ENCODE measurements at regions not wholly inside any gene's neighbourhood (a gene's known extent, or its start where the extent isn't known, plus 50 kb on each side); places are given as distances from the start of the nearest gene placed in this dataset.

DNA sequence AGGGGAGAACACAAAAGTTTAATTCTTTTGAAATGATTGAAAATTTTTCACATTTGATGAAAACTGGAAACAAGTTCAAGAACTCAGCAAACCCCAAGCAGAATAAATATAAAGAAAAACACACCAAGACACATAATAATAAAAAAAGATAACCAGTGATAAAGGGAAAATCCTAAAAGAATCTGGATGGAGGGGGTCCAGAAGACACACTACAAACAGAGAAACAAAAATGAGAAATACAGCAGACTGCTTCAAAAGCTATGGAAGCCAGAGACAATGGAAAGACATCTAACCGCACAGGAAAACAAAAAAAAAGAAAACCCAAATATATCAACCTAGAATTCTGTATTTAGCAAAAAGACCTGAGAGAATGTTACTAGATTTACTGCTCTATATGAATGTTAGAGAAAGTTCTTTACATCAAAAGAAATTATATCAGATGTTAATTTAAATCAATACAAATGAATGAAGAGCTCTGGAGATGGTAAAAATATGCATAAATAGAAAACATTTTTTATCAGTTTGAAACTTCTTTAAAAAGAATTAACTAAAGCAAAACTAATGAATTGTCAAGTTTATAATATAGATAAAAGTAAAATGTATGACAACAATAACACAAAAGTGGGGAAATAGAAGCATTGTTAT is 310.7 kb upstream of the PREP start:
- TF ChIP-seq, protein P1, sequence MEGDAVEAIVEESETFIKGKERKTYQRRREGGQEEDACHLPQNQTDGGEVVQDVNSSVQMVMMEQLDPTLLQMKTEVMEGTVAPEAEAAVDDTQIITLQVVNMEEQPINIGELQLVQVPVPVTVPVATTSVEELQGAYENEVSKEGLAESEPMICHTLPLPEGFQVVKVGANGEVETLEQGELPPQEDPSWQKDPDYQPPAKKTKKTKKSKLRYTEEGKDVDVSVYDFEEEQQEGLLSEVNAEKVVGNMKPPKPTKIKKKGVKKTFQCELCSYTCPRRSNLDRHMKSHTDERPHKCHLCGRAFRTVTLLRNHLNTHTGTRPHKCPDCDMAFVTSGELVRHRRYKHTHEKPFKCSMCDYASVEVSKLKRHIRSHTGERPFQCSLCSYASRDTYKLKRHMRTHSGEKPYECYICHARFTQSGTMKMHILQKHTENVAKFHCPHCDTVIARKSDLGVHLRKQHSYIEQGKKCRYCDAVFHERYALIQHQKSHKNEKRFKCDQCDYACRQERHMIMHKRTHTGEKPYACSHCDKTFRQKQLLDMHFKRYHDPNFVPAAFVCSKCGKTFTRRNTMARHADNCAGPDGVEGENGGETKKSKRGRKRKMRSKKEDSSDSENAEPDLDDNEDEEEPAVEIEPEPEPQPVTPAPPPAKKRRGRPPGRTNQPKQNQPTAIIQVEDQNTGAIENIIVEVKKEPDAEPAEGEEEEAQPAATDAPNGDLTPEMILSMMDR (conservative IDR thresholded peaks at IDR 0.05): no peak
- TF ChIP-seq EZH2 (IDR thresholded peaks at IDR 0.05; ENCODE audit: low read depth): no peak

All from PC-9 (cell line).